ENCODE measurements at regions not wholly inside any gene's neighbourhood (a gene's known extent, or its start where the extent isn't known, plus 50 kb on each side); places are given as distances from the start of the nearest gene placed in this dataset.

DNA sequence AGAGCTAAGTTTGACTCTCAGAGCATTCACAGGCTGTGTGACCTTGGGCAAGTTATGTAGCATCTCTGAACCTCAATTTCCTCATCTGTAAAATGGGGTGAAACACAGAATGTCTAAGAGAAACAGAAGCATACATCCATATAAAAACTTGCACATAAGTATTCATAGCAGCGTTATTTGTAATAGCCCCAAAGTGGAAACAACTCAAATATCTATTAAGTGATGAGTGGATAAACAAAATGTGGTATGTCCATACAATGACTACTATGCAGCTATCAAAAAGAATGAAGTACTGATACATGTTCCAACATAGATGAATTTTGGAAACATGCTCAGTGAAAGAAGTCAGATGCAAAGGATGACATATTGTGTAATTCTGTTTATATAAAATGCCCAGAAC lies 201.8 kb upstream of the KBTBD8 start:
- Histone ChIP-seq H3K9ac (ENCODE audit: low read length) (no peak overlapping the region), H3K4me1 (ENCODE audit: control insufficient read depth, insufficient read depth, low read length) (peaks cover 40% of the 10 kb centered on the region), H3K4me3 (ENCODE audit: low read length) (no peak overlapping the region), H3K36me3 (ENCODE audit: control insufficient read depth, insufficient read depth, low read length, severe bottlenecking) (no peaks in the 10 kb centered on the region), H3K27me3 (replicated peaks; ENCODE audit: control insufficient read depth, insufficient read depth, low read length) (no peaks in the 10 kb centered on the region), H3K9me3 (ENCODE audit: control insufficient read depth, low read length) (peaks cover 5% of the 10 kb centered on the region)
- DNase-seq (ENCODE audit: low read depth) = no peak

DNA sequence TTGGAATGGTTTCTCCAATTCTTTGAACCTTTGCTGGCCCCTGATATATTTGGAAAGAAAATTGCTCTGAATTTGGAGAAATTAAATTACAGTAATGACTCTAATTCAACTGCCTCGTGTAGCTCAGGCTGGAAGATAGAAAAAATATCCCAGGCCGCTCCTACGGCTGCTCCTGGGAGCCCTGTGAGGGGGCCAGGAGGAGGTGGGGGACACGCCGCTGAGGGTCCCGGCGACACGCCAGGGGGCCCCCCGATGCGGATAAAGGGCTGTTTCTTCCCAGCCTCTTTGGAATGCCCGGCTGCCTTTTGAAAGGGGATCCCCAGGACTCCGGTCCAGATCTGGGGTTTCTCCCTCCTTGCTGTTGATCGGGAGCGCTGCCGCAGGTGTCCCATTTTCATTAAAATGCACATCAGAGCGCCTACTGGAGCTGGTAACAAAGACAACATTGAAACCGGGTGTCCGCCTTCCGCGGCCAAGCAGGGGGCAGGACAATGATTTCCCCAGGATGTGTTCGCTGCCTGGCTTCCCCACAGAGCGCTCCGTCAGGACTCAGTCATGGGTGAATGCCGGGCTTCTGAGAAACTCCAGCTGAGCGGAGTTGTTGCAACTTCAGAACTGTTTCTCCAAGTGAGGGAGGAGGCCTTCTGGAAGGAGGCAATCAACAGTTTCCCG lies 200.1 kb upstream of the KBTBD8 start:
- Histone ChIP-seq H3K4me1 (ENCODE audit: control insufficient read depth, insufficient read depth, low read length) (peaks cover 30% of the 10 kb centered on the region), H3K4me3 (ENCODE audit: low read length) (peak overlapping the region; percentile 68), H3K36me3 (ENCODE audit: control insufficient read depth, insufficient read depth, low read length, severe bottlenecking) (no peaks in the 10 kb centered on the region), H3K27me3 (replicated peaks; ENCODE audit: control insufficient read depth, insufficient read depth, low read length) (no peaks in the 10 kb centered on the region), H3K9ac (ENCODE audit: low read length) (peak overlapping the region; percentile 65), H3K9me3 (ENCODE audit: control insufficient read depth, low read length) (peaks cover 5% of the 10 kb centered on the region)
- DNase-seq (ENCODE audit: low read depth) = peak; percentile 86

DNA sequence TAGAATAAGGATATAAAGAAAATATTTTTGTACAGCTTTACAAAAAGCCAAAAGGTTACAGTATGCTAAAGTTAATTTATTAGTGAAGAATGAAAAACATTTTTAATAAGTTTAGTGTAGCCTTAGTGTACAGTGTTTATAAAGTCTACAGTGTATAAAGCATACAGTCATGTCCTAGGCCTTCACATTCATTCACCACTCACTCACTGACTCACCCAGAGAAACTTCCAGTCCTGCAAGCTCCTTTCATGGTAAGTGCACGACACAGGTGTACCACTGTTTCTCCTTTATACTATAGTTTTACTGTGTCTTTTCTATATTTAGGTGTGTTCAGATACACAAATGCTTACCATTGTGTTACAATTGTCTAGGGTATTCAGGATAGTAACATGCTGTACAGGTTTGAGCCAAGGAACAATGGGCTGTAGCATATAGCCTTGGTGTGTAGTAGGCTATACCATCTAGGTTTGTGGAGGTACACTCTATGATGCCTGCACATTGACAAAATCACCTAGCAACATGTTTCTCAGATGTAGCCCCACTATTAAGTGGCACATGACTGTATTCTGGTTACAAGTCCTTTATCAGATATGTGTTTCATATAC lies 197.1 kb upstream of the KBTBD8 start:
- no peak overlapping the region for H3K9ac ChIP-seq (ENCODE audit: low read length)
- DNase-seq (ENCODE audit: low read depth) = peak; percentile 26
- H3K9me3 ChIP-seq (ENCODE audit: control insufficient read depth, low read length) = peaks cover 5% of the 10 kb centered on the region
- H3K36me3 ChIP-seq (ENCODE audit: control insufficient read depth, insufficient read depth, low read length, severe bottlenecking) = no peaks in the 10 kb centered on the region
- H3K27me3 ChIP-seq (replicated peaks; ENCODE audit: control insufficient read depth, insufficient read depth, low read length) = no peaks in the 10 kb centered on the region
- H3K4me3 ChIP-seq (ENCODE audit: low read length) = no peak overlapping the region
- H3K4me1 ChIP-seq (ENCODE audit: control insufficient read depth, insufficient read depth, low read length) = peaks cover 17% of the 10 kb centered on the region

DNA sequence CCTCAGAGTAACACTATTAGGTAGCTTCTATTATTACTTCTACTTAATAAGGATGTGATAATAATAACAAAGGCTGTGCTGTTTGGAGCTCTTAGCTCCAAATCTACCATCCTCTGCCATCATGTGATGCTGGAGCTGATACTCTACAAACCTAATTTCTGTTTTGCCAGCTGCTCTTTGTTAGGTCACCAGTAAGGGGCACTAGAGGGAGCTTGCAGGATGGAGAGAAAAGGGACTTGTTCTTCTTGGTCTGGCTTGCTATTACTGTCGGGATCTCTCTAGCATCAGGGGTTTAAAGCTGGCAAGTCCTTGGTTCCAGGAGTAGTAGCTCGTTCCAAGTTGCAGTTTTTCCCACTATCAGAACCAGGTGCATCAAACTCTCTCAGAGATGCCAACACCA lies 194.9 kb upstream of the KBTBD8 start:
- no peak for DNase-seq (ENCODE audit: low read depth)
- no peak overlapping the region for H3K4me3 ChIP-seq (ENCODE audit: low read length)
- no peak overlapping the region for H3K9ac ChIP-seq (ENCODE audit: low read length)
- H3K27me3 ChIP-seq (replicated peaks; ENCODE audit: control insufficient read depth, insufficient read depth, low read length) = no peaks in the 10 kb centered on the region
- peaks cover 10% of the 10 kb centered on the region for H3K4me1 ChIP-seq (ENCODE audit: control insufficient read depth, insufficient read depth, low read length)
- no peaks in the 10 kb centered on the region for H3K36me3 ChIP-seq (ENCODE audit: control insufficient read depth, insufficient read depth, low read length, severe bottlenecking)
- H3K9me3 ChIP-seq (ENCODE audit: control insufficient read depth, low read length) = no peaks in the 10 kb centered on the region

DNA sequence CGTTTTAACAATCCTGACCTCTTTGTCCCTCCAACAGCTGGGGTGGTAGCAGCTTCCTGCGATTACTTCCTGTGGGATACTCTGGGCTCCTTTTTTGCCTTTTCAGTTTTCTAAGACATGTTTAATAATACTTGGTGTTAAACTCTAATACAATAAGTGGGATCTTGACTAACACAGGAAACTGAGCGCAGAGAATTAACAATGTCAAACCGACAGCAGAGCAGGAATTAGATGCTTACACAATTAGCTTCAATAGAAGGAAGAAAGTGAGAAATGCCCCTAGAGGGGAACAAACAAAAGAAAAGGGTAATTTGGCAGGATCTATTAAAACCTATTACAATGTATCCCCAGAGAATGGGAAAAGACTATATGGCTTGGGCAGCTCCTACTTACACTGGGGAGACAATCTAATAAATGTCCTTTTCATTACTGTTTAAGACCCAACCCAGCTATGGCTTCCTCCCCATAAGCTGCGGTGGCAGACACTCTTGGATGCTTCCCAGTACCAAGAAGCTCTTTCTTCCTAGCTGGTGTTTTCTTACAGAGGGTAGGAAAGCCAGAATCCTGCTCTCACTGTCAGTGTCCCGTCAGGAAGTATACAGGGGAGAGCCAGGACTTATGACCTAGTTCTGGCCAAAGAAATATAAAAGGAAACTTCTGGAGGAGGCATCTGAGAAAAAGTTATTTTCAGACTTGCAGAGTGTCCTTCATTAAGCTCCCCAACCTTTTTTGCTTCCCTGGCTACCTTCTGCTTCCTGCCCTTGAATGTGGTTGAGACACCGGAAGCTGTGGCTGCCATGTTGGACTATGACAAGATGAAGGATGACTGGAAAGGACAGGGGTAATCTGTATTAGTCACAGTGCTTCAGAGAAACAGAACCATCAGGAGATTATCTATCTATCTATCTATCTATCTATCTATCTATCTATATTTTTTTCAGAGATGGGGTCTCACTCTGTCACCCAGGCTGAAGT lies 194.1 kb upstream of the KBTBD8 start:
- H3K27me3 ChIP-seq (replicated peaks; ENCODE audit: control insufficient read depth, insufficient read depth, low read length) = no peaks in the 10 kb centered on the region
- H3K9me3 ChIP-seq (ENCODE audit: control insufficient read depth, low read length) = no peaks in the 10 kb centered on the region
- H3K36me3 ChIP-seq (ENCODE audit: control insufficient read depth, insufficient read depth, low read length, severe bottlenecking) = no peaks in the 10 kb centered on the region
- peaks cover 5% of the 10 kb centered on the region for H3K4me1 ChIP-seq (ENCODE audit: control insufficient read depth, insufficient read depth, low read length)
- no peak for DNase-seq (ENCODE audit: low read depth)
- no peak overlapping the region for H3K9ac ChIP-seq (ENCODE audit: low read length)
- peak overlapping the region; percentile 18 for H3K4me3 ChIP-seq (ENCODE audit: low read length)

DNA sequence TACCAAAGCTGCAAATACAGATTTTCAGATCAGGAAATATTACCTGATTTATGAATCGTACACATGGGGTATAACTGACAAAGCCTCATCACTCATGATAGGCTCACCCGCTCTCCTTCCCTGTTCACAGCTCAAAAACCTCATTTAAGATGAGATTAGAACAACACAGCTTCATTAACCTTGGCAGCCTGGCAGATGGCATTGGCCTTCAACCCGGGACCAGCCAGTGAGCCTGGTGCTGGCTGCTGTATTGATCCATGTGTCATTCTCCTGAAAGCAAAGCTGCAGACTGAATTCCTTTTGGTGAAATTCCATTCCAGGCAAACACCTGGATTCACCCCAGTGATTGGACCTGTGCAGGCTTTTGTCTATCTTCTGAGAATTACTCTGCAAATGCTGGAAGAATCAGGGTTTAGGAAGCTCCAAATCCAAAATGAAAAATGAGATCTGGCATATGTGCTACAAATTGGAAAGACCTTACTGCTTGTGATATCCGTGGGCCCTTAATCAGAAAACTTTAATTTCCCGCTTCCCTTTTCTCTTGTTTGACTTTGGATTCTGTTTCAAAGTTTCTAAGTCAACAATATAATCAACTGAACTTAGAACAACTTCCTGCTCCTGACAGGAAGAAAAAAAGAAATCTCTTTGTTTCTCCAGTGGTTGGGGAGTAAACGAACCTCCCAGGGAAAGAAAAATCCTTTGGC lies 189.1 kb upstream of the KBTBD8 start:
- Histone ChIP-seq H3K4me1 (ENCODE audit: control insufficient read depth, insufficient read depth, low read length) (peaks cover 11% of the 10 kb centered on the region), H3K9ac (ENCODE audit: low read length) (no peak overlapping the region), H3K9me3 (ENCODE audit: control insufficient read depth, low read length) (no peaks in the 10 kb centered on the region), H3K4me3 (ENCODE audit: low read length) (no peak overlapping the region), H3K36me3 (ENCODE audit: control insufficient read depth, insufficient read depth, low read length, severe bottlenecking) (no peaks in the 10 kb centered on the region), H3K27me3 (replicated peaks; ENCODE audit: control insufficient read depth, insufficient read depth, low read length) (no peaks in the 10 kb centered on the region)
- no peak for DNase-seq (ENCODE audit: low read depth)

DNA sequence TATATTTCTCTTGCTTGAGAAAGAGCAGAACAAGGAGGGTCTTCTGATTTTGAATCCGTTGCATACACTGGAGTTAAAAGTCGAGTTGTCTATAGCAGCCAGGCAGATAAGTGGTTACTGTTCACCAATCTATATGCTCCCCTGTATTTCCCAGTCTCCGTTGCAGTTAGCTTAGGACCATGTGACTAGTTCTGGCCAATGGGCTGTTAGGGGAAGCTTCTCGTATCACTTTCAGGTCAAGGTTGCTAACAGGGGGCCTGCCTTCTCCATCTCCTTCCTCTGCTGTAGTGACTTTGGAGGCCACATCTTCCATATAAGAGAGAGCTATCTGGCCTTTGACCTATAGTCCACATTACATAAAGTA lies 188.5 kb upstream of the KBTBD8 start:
- H3K4me3 ChIP-seq (ENCODE audit: low read length) = no peak overlapping the region

DNA sequence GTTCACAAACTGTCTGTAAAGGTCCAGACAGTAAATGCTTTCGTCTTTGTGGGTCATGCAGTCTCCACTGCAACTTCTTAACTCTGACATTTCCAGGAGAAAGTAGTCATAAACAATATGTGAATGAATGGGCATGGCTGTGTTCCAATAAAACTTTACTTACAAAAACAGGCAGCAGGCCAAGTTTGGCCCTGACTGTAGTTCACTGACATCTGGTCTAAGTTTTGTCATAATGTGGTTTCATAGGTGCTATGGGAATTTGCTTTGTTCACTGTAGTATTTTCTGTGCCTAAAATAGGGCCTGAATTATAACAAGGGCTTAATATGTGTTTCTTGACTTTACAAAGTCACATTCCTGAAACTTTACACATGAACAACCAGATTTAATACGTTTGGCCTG lies 186.0 kb upstream of the KBTBD8 start:
- Histone ChIP-seq H3K9me3 (ENCODE audit: control insufficient read depth, low read length) (no peaks in the 10 kb centered on the region), H3K9ac (ENCODE audit: low read length) (no peak overlapping the region), H3K4me3 (ENCODE audit: low read length) (no peak overlapping the region), H3K4me1 (ENCODE audit: control insufficient read depth, insufficient read depth, low read length) (peaks cover 8% of the 10 kb centered on the region), H3K36me3 (ENCODE audit: control insufficient read depth, insufficient read depth, low read length, severe bottlenecking) (no peaks in the 10 kb centered on the region), H3K27me3 (replicated peaks; ENCODE audit: control insufficient read depth, insufficient read depth, low read length) (no peaks in the 10 kb centered on the region)
- DNase-seq (ENCODE audit: low read depth) = peak; percentile 45

More for the DNA sequence above, 188.5 kb upstream of the KBTBD8 start:
- peaks cover 8% of the 10 kb centered on the region for H3K4me1 ChIP-seq (ENCODE audit: control insufficient read depth, insufficient read depth, low read length)
- DNase-seq (ENCODE audit: low read depth) = no peak
- no peaks in the 10 kb centered on the region for H3K36me3 ChIP-seq (ENCODE audit: control insufficient read depth, insufficient read depth, low read length, severe bottlenecking)
- H3K9ac ChIP-seq (ENCODE audit: low read length) = no peak overlapping the region
- no peaks in the 10 kb centered on the region for H3K27me3 ChIP-seq (replicated peaks; ENCODE audit: control insufficient read depth, insufficient read depth, low read length)
- no peaks in the 10 kb centered on the region for H3K9me3 ChIP-seq (ENCODE audit: control insufficient read depth, low read length)

DNA sequence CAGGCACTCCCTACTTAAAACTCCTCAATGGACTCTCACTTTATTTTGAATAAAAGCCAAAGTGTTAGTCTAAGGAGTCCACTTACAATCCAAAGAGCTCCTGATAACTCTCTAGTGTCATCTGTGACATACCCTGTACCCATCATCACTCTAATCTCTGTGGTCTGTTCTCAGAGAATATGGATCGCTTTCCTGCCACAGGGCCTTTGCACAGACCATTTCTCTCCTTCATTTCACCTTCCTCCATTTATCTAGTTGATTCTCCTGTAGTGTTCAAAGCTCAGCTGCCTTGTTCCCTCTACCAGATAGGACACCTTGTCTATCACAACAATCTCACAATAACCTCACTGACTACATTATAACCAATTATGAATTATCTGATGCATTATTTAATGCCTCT lies 185.4 kb upstream of the KBTBD8 start:
- Histone ChIP-seq H3K9ac (ENCODE audit: low read length) (no peak overlapping the region), H3K27me3 (replicated peaks; ENCODE audit: control insufficient read depth, insufficient read depth, low read length) (no peaks in the 10 kb centered on the region), H3K4me3 (ENCODE audit: low read length) (no peak overlapping the region), H3K4me1 (ENCODE audit: control insufficient read depth, insufficient read depth, low read length) (peaks cover 8% of the 10 kb centered on the region), H3K36me3 (ENCODE audit: control insufficient read depth, insufficient read depth, low read length, severe bottlenecking) (no peaks in the 10 kb centered on the region), H3K9me3 (ENCODE audit: control insufficient read depth, low read length) (no peaks in the 10 kb centered on the region)
- no peak for DNase-seq (ENCODE audit: low read depth)

DNA sequence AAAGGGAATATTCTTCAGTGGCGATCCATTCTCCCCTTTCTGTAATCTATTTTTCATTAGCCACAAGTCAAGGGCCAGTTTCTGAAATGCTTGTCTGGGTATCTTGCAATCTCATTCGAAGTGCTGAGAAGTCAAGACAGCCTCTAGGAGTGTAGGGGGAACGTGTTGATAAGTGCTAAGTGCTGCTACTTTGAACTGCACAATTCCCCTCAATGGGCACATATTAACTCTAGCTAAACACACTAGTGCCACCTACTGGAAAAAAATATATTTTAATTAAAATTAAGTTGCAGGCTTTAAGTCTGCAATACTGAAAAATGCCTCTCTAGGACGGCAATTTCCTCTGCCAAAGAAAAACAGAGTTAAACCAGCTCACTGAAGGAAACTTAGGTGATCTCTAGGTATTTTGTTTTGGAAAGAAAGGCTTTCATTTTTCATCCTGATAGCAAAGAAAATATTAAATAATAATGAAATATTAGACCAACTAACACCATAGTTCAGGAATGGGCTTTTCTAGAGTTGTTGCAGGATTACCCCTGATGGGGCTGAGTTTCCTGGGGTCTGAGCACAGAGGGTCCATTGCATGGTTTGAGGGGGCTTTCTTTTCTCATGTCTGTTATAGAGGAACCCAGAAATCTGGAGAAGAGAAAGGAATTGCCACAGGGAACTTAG lies 181.9 kb upstream of the KBTBD8 start:
- DNase-seq (ENCODE audit: low read depth) = peak; percentile 89
- Histone ChIP-seq H3K4me1 (ENCODE audit: control insufficient read depth, insufficient read depth, low read length) (peaks cover 25% of the 10 kb centered on the region), H3K4me3 (ENCODE audit: low read length) (no peak overlapping the region), H3K9me3 (ENCODE audit: control insufficient read depth, low read length) (no peaks in the 10 kb centered on the region), H3K27me3 (replicated peaks; ENCODE audit: control insufficient read depth, insufficient read depth, low read length) (no peaks in the 10 kb centered on the region), H3K9ac (ENCODE audit: low read length) (no peak overlapping the region), H3K36me3 (ENCODE audit: control insufficient read depth, insufficient read depth, low read length, severe bottlenecking) (no peaks in the 10 kb centered on the region)
